Rectal smooth muscle tissue (tissue), 1 donor: ENCODE measurements at regions not wholly inside any gene's neighbourhood (a gene's known extent, or its start where the extent isn't known, plus 50 kb on each side); places are given as distances from the start of the nearest gene placed in this dataset.

ENCODE experiments used
- H3K27ac ChIP-seq: one replicate; pipeline ENCODE4 v1.7.0; 2013; ENCODE audit warnings: low read depth, low read length, inconsistent platforms
- H3K27me3 ChIP-seq: one replicate; pipeline ENCODE4 v1.7.0; 2013; ENCODE audit warnings: low read length; ENCODE audit not compliant: control insufficient read depth, insufficient read depth
- H3K36me3 ChIP-seq: one replicate; pipeline ENCODE4 v1.7.0; 2013; ENCODE audit warnings: low read length; ENCODE audit not compliant: control insufficient read depth, insufficient read depth
- H3K4me1 ChIP-seq: one replicate; pipeline ENCODE4 v1.7.0; 2013; ENCODE audit warnings: low read length; ENCODE audit not compliant: control insufficient read depth, insufficient read depth
- H3K4me3 ChIP-seq: one replicate; pipeline ENCODE4 v1.7.0; 2013; ENCODE audit warnings: low read length
- H3K9ac ChIP-seq: one replicate; pipeline ENCODE4 v1.7.0; 2013; ENCODE audit warnings: low read length

GRCh38 chr11:109945626-109946321 is 147.4 kb upstream of the ZC3H12C start:
- Histone ChIP-seq H3K27ac (no peak overlapping the region), H3K36me3 (no peaks in the 10 kb centered on the region), H3K27me3 (no peaks in the 10 kb centered on the region), H3K9ac (no peak overlapping the region), H3K4me3 (peak overlapping the region; percentile 58), H3K4me1 (no peaks in the 10 kb centered on the region)

DNA sequence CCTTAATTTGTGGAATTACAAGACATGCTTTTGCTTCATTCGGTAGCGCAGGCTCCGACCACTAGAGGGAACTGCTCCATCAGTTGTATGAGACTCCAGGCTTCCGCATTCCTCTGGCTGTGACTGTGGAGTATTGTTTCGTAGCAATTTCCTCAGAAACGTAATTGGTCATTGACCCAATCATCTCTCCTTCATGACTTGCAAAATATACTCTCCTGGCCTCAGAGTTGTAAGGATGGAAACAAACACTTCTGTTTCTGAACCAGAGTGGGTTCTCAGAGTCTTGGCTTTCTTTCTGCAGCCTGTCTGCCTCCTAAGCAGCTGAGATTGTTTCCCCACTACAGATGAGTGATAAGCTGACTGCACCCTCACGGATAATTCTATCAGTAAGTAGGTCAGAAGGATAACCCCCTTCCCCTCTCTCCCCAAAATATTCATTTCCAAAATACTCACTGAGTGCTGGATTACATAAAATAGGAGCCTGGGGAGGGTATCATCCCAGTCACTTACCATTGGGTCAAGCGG is 146.8 kb upstream of the ZC3H12C start:
- Histone ChIP-seq H3K4me1 (no peaks in the 10 kb centered on the region), H3K27ac (no peak overlapping the region), H3K9ac (peak overlapping the region; percentile 38), H3K27me3 (no peaks in the 10 kb centered on the region), H3K36me3 (no peaks in the 10 kb centered on the region), H3K4me3 (peak overlapping the region; percentile 58)

DNA sequence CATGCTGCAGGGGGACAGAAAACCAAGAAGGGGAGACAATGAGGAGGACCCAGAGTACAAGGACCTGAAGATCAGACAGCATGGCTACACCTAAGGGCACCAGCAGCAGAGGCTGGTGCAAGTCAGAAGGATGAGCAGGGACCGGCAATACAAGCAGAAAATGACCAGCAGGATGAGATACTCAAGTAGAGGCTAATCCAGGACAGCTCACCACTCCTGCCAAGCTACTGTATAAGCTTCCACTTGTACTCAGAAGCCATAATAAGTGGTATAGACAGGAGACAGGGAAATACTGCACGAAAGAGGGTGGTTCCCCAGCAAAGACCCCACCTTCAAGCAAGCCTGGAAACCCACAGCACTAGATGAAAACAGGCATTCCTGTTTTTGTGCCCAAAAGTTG is 138.7 kb upstream of the ZC3H12C start:
- Histone ChIP-seq H3K4me1 (no peaks in the 10 kb centered on the region), H3K27me3 (no peaks in the 10 kb centered on the region), H3K27ac (no peak overlapping the region), H3K4me3 (no peak overlapping the region), H3K9ac (no peak overlapping the region), H3K36me3 (no peaks in the 10 kb centered on the region)

DNA sequence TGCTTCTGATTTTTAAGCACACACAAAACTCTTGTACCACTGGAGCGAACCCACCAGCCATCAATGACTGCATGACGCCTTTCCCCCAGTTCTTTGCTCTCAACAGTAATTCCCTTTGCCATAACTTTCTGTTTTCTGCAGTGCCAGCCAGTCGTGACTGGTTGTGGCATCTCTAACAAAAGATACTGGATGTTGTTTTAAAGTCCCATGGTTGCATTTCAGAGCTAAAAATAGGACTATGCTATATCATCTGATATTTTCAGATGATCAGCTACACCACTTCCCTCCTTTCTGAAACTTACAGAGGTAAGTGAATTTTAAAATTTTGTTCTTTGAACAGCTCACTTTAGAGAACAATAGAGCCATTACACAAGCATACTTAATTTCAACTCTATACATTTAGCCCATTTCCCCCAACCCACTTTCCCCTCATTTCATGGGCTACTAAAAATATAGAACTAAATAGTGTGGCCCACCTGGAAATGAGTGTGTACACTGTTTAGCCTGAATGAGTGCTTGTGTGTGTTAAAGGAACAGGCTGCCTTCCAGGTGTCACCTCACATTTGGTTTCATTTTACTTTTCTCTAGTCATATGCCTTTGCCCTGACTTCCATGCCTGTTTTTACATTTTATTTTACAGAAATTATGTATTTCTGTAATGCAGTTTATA is 136.9 kb upstream of the ZC3H12C start:
- Histone ChIP-seq H3K27me3 (no peaks in the 10 kb centered on the region), H3K27ac (no peak overlapping the region), H3K4me1 (no peaks in the 10 kb centered on the region)

DNA sequence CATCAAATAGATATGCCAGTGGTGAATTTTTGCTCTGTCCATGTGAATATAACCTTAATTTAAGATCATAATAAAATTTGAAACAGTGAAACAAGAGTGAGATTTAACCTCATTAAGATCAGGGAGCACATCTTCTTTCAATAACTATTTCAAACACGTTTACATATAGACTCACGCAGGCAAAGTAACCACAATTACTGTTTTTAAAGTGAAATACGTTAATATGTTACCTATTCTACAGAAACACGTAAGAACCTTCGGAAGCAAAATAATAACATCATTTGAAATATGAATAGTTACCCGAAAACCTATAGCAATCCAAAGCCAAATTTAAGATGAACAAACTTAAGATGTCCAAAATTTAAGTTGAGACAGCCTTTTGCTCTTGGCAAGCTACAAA is 136.2 kb upstream of the ZC3H12C start:
- Histone ChIP-seq H3K4me3 (no peak overlapping the region), H3K36me3 (no peaks in the 10 kb centered on the region), H3K9ac (no peak overlapping the region), H3K27ac (no peak overlapping the region), H3K4me1 (no peaks in the 10 kb centered on the region), H3K27me3 (no peaks in the 10 kb centered on the region)

More for the DNA sequence above, 136.9 kb upstream of the ZC3H12C start:
- no peak overlapping the region for H3K4me3 ChIP-seq
- no peak overlapping the region for H3K9ac ChIP-seq
- H3K36me3 ChIP-seq = no peaks in the 10 kb centered on the region

DNA sequence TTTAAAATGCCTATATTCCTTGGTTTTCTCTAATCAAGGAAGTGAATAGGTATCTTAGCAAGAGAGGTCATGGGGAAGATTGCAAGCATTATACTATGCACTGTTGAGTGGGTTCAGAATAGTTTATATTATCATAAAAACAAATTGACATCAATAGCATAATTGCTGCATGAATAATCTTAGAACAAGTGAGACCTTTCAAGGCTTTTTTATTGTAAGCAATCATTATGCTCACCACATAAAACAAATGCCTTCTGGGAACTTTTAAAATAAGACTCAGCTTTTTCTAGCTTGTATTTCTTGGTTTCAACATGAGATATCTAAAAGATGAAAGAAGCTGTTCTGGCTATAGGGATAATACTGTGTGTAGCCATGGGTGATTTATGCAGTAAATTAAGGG is 135.6 kb upstream of the ZC3H12C start:
- H3K27me3 ChIP-seq = no peaks in the 10 kb centered on the region
- H3K4me3 ChIP-seq = no peak overlapping the region
- H3K4me1 ChIP-seq = no peaks in the 10 kb centered on the region
- H3K9ac ChIP-seq = no peak overlapping the region
- H3K27ac ChIP-seq = no peak overlapping the region
- no peaks in the 10 kb centered on the region for H3K36me3 ChIP-seq

- Histone ChIP-seq H3K27me3 (no peaks in the 10 kb centered on the region), H3K36me3 (no peaks in the 10 kb centered on the region), H3K9ac (no peak overlapping the region), H3K27ac (no peak overlapping the region), H3K4me3 (no peak overlapping the region), H3K4me1 (no peaks in the 10 kb centered on the region)
Measured at GRCh38 chr11:109958131-109958820, 134.9 kb upstream of the ZC3H12C start.

DNA sequence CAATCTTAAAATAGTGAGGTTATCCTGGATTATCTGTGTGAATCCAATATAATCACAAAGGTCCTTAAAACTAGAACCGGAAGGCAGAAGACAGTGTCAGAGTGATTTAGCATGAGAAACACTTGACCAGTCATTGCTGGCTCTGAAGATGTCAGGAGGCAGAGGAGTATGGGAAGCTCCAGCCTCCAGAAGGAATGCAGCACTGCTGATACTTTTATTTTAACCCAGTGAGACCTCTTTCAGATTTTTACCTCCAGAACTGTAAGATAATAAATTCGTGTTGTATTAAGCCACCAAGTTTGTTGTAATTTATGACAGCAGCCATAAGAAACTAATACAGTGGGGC is 134.4 kb upstream of the ZC3H12C start:
- no peaks in the 10 kb centered on the region for H3K27me3 ChIP-seq
- H3K36me3 ChIP-seq = no peaks in the 10 kb centered on the region
- H3K4me3 ChIP-seq = no peak overlapping the region
- no peak overlapping the region for H3K27ac ChIP-seq
- no peak overlapping the region for H3K9ac ChIP-seq
- H3K4me1 ChIP-seq = no peaks in the 10 kb centered on the region

GRCh38 chr11:109960831-109961230 is 132.4 kb upstream of the ZC3H12C start:
- Histone ChIP-seq H3K36me3 (no peaks in the 10 kb centered on the region), H3K4me1 (no peaks in the 10 kb centered on the region), H3K27me3 (no peaks in the 10 kb centered on the region), H3K4me3 (no peak overlapping the region), H3K9ac (no peak overlapping the region), H3K27ac (no peak overlapping the region)

DNA sequence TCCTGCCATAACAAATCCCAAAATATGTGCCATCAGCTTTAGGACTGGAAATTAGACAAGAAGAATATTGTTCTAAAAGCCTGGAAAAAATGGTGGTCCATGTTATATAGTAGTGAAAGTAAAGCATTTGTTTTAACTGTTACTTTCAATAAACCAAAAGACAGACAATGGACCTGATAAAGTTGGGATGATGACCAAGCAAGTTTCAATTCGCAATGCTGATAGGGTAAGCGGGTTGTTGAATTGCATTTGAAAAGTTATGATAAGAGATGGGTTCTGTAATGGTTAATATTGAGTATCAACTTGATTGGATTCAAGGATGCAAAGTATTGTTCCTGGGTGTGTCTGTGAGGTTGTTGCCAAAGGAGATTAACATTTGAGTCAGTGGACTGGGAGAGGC is 131.9 kb upstream of the ZC3H12C start:
- no peaks in the 10 kb centered on the region for H3K36me3 ChIP-seq
- no peaks in the 10 kb centered on the region for H3K4me1 ChIP-seq
- H3K27ac ChIP-seq = no peak overlapping the region
- no peaks in the 10 kb centered on the region for H3K27me3 ChIP-seq
- no peak overlapping the region for H3K9ac ChIP-seq
- no peak overlapping the region for H3K4me3 ChIP-seq

DNA sequence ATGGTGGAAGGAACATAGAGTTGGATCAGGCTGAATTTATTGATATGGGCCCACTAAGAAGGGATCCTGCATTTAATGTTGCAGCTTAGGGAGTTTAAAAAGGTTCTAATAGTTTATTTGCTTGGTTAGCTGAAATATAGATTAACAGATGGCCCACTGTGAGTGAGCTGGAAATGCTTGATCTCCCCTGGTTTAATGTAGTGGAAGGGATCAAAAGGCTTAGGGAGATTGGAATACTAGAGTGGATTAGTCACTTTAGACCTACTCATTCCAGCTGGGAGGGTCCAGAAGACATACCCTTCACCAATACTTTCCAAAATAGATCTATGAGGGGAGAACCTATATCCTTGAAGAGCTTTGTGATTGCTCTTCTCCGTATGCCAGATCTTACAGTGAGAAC is 130.1 kb upstream of the ZC3H12C start:
- Histone ChIP-seq H3K4me3 (no peak overlapping the region), H3K4me1 (no peaks in the 10 kb centered on the region), H3K36me3 (no peaks in the 10 kb centered on the region), H3K27ac (no peak overlapping the region), H3K9ac (no peak overlapping the region), H3K27me3 (no peaks in the 10 kb centered on the region)

DNA sequence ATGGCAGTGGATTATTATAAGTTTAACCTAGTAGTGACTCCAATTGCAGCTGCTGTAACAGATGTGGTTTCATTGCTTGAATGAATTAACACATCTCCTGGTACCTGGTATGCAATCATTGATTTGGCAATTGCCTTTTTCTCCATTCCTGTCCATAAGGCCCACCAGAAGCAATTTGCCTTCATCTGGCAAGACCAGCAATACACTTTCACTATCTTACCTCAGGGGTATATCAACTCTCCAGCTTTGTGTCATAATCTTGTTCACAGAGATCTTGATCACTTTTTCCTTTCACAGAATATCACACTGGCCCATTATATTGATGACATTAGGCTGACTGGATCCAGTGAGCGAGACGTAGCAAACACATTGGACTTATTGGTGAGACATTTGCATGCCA is 128.7 kb upstream of the ZC3H12C start:
- H3K27me3 ChIP-seq = no peaks in the 10 kb centered on the region
- no peak overlapping the region for H3K27ac ChIP-seq

More for the DNA sequence above, 128.7 kb upstream of the ZC3H12C start:
- Histone ChIP-seq H3K4me3 (no peak overlapping the region), H3K36me3 (no peaks in the 10 kb centered on the region), H3K9ac (no peak overlapping the region), H3K4me1 (no peaks in the 10 kb centered on the region)
